HCT116 (cell line): ENCODE measurements at regions not wholly inside any gene's neighbourhood (a gene's known extent, or its start where the extent isn't known, plus 50 kb on each side); places are given as distances from the start of the nearest gene placed in this dataset.

Experiments used
- ATAC-seq: fragments of 200-7000 bp; cut with Tn5 transposase; 2 replicates; pipeline ENCODE4 v1.9.1; 2020; ENCODE audit warnings: mild to moderate bottlenecking, moderate library complexity
- BruUV-seq: library from RNA; stranded (reverse); fragments of 400-500 nt; replicated peaks from 2 replicates; lab custom pipeline; 2021; lab: Mats Ljungman, UMichigan
- CTCF ChIA-PET: fragments of 300-600 bp; sonication (Branson Sonifier 250); formaldehyde crosslinking; loops from one replicate; lab custom pipeline; 2021; ENCODE audit warnings: antibody characterized with exemption; lab: Charles Lee
- POLR2A ChIA-PET: fragments of 300-600, 350-600 bp; sonication (Branson Sonifier 250); formaldehyde crosslinking; loops from one replicate; lab custom pipeline; 2021; ENCODE audit warnings: antibody characterized with exemption; lab: Charles Lee
- RAD21 ChIA-PET, 2 experiments: fragments of 300-600 bp; sonication (Branson Sonifier 250); formaldehyde crosslinking; loops; one replicate each; lab custom pipeline; 2023; ENCODE audit warnings: low total read pairs in 2 of 2; ENCODE audit not compliant: uncharacterized antibody in 2 of 2, unreplicated experiment in 2 of 2, low non-redundant PET in 1 of 2; lab: Charles Lee
- DNase-seq: peaks from one replicate; pipeline ENCODE4 v3.0.0-alpha.2; 2010; ENCODE audit warnings: low read depth, low spot score
- H2AFZ ChIP-seq: fragments of 200-600 bp; shearing (Covaris generic), sonication (generic); 2 replicates; pipeline ENCODE4 v1.6.1; 2017; ENCODE audit warnings: low read depth, mixed run types, mixed read lengths, antibody characterized with exemption, low read length; ENCODE audit not compliant: poor library complexity, severe bottlenecking
- H3K27ac ChIP-seq: 2 replicates; pipeline ENCODE4 v1.5.1; 2012; ENCODE audit warnings: low read depth, low read length
- H3K27me3 ChIP-seq: fragments of 200-600 bp; sonication (generic); 2 replicates; pipeline ENCODE4 v1.6.1; 2016; ENCODE audit warnings: mixed run types, low read length, mixed read lengths; ENCODE audit not compliant: insufficient read depth
- H3K36me3 ChIP-seq, 2 experiments: fragments of 200-500 bp in 1 of 2; fragments of 200-600 bp in 1 of 2; sonication (Bioruptor generic) in 1 of 2; sonication (generic) in 1 of 2; 2 replicates each; pipeline versions ENCODE4 v1.5.1 to v1.6.1; 2014 to 2016; ENCODE audit warnings: low read length in 2 of 2, inconsistent platforms in 1 of 2, mixed read lengths in 1 of 2, mixed run types in 1 of 2; ENCODE audit not compliant: insufficient read depth in 2 of 2, control insufficient read depth in 1 of 2
- H3K4me1 ChIP-seq, 2 experiments: fragments of 200-600 bp in 1 of 2; sonication (generic) in 1 of 2; 2 replicates each; pipeline versions ENCODE4 v1.5.1 to v1.6.1; 2012 to 2017; ENCODE audit warnings: low read length in 2 of 2, inconsistent platforms in 1 of 2, mild to moderate bottlenecking in 1 of 2, mixed read lengths in 1 of 2, mixed run types in 1 of 2, moderate library complexity in 1 of 2; ENCODE audit not compliant: insufficient read depth in 2 of 2, control insufficient read depth in 1 of 2
- H3K4me2 ChIP-seq: fragments of 200-600 bp; sonication (generic); 2 replicates; pipeline ENCODE4 v1.6.1; 2017; ENCODE audit warnings: mixed run types, low read length, mixed read lengths
- H3K4me3 ChIP-seq, 2 experiments: fragments of 200-600 bp in 1 of 2; sonication (generic) in 1 of 2; replicated peaks in 1 of 2; 2 replicates each; pipeline ENCODE4 v1.5.1; 2011 to 2016; ENCODE audit warnings: low read length in 2 of 2, control low read depth in 1 of 2, low read depth in 1 of 2, mild to moderate bottlenecking in 1 of 2, mixed read lengths in 1 of 2, mixed run types in 1 of 2
- H3K79me2 ChIP-seq: fragments of 200-600 bp; sonication (generic); 2 replicates; pipeline ENCODE4 v1.6.1; 2017; ENCODE audit warnings: mild to moderate bottlenecking, mixed run types, low read length, moderate library complexity, mixed read lengths; ENCODE audit not compliant: insufficient read depth
- H3K9ac ChIP-seq: fragments of 200-600 bp; sonication (generic); 2 replicates; pipeline ENCODE4 v1.6.1; 2016; ENCODE audit warnings: low read length, mixed read lengths
- H3K9me2 ChIP-seq: fragments of 200-600 bp; sonication (generic), shearing (Covaris generic); 2 replicates; pipeline ENCODE4 v1.6.1; 2017; ENCODE audit warnings: mixed run types, mild to moderate bottlenecking, moderate library complexity; ENCODE audit not compliant: insufficient read depth
- H3K9me3 ChIP-seq, 2 experiments: fragments of 200-500 bp in 1 of 2; fragments of 200-600 bp in 1 of 2; sonication (Bioruptor generic) in 1 of 2; sonication (generic) in 1 of 2; 2 replicates each; pipeline ENCODE4 v1.6.1; 2014 to 2017; ENCODE audit warnings: low read length in 2 of 2, mixed read lengths in 2 of 2, inconsistent platforms in 1 of 2, low read depth in 1 of 2, mild to moderate bottlenecking in 1 of 2, mixed run types in 1 of 2, moderate library complexity in 1 of 2; ENCODE audit not compliant: control insufficient read depth in 1 of 2, insufficient read depth in 1 of 2
- H4K20me1 ChIP-seq: fragments of 200-600 bp; sonication (generic), shearing (Covaris generic); 2 replicates; pipeline ENCODE4 v1.6.1; 2017; ENCODE audit warnings: mixed run types, mild to moderate bottlenecking, moderate library complexity; ENCODE audit not compliant: insufficient read depth
- ATF3 ChIP-seq: IDR thresholded peaks from 2 replicates; pipeline ENCODE4 v1.6.1; 2012
- CBX3 ChIP-seq: IDR thresholded peaks from 2 replicates; pipeline ENCODE4 v1.6.1; 2012; ENCODE audit warnings: low read depth
- CTCF ChIP-seq, 3 experiments: fragments of 200-600 bp in 1 of 3; sonication (generic) in 1 of 3; IDR thresholded peaks in 2 of 3; conservative IDR thresholded peaks in 1 of 3; 2 replicates each; pipeline ENCODE4 v1.5.1; 2012 to 2017; ENCODE audit warnings: low read depth in 2 of 3, low read length in 2 of 3, antibody characterized with exemption in 1 of 3, borderline replicate concordance in 1 of 3, control low read depth in 1 of 3, mild to moderate bottlenecking in 1 of 3, mixed read lengths in 1 of 3, mixed run types in 1 of 3, moderate library complexity in 1 of 3; ENCODE audit not compliant: insufficient read depth in 1 of 3
- EGR1 ChIP-seq: IDR thresholded peaks from 2 replicates; pipeline ENCODE4 v1.6.1; 2012; ENCODE audit warnings: low read depth
- EZH2 ChIP-seq: fragments of 200-600 bp; sonication (generic); IDR thresholded peaks from 2 replicates; pipeline ENCODE4 v1.6.1; 2017; ENCODE audit warnings: antibody characterized with exemption, mixed run types
- EZH2phosphoT487 ChIP-seq: fragments of 200-600 bp; IDR thresholded peaks from 2 replicates; pipeline ENCODE4 v1.6.1; 2018; ENCODE audit warnings: antibody characterized with exemption, borderline replicate concordance
- FOSL1 ChIP-seq: IDR thresholded peaks from 2 replicates; pipeline ENCODE4 v1.6.1; 2012; ENCODE audit warnings: low read depth
- JUND ChIP-seq: IDR thresholded peaks from 2 replicates; pipeline ENCODE4 v1.6.1; 2012
- RAD21 ChIP-seq: IDR thresholded peaks from 2 replicates; pipeline ENCODE4 v1.6.1; 2012; ENCODE audit warnings: low read depth, mild to moderate bottlenecking
- SIN3A ChIP-seq: IDR thresholded peaks from 2 replicates; pipeline ENCODE4 v1.6.1; 2012; ENCODE audit warnings: low read depth
- SP1 ChIP-seq: IDR thresholded peaks from 2 replicates; pipeline ENCODE4 v1.6.1; 2012; ENCODE audit warnings: low read depth
- SRF ChIP-seq: IDR thresholded peaks from 2 replicates; pipeline ENCODE4 v1.6.1; 2012; ENCODE audit warnings: low read depth
- TCF7L2 ChIP-seq: IDR thresholded peaks from 2 replicates; pipeline ENCODE4 v1.7.0; 2011; ENCODE audit warnings: borderline replicate concordance, inconsistent platforms; ENCODE audit not compliant: insufficient read depth, insufficient read length; ENCODE audit errors: extremely low read depth
- ZFX ChIP-seq: fragments of 450-650 bp; IDR thresholded peaks from 2 replicates; pipeline ENCODE4 v1.6.1; 2017
- ZNF274 ChIP-seq: fragments of 200-500 bp; sonication (Bioruptor generic); IDR thresholded peaks from 2 replicates; pipeline ENCODE4 v1.6.1; 2014; ENCODE audit warnings: mild to moderate bottlenecking, low read depth, low read length, inconsistent platforms
- intact Hi-C: fragments of 100-400 bp; cut with micrococcal nuclease; formaldehyde crosslinking; loops from 2 replicates; pipeline ENCODE4 v1.10.0; 2022

- Histone ChIP-seq H4K20me1 (no peaks in the 10 kb centered on the region), H3K27me3 (no peaks in the 10 kb centered on the region), H3K4me3 (no peak overlapping the region), H3K9me2 (no peaks in the 10 kb centered on the region), H3K4me2 (no peak overlapping the region), H3K79me2 (no peaks in the 10 kb centered on the region), H3K4me1 (peaks cover 0 to 4% of the 10 kb centered on the region in 2 experiments; a peak in 1 of 4 replicates), H3K9ac (no peak overlapping the region), H2AFZ (no peak overlapping the region), H3K36me3 (no peaks in the 10 kb centered on the region), H3K27ac (no peak overlapping the region), H3K9me3 (no peaks in the 10 kb centered on the region)
- RAD21 ChIA-PET: interaction anchor here (0.5 to 0.8 kb wide), 2 partner anchors 424 to 1138 kb away, joined by 3 to 4 read pairs; no protein-coding TSS in a partner anchor
- peak; percentile 44 for DNase-seq
- BruUV-seq: no TSS peak
- CTCF ChIA-PET: interaction anchor here (0.7 to 2.5 kb wide), 5 partner anchors 434 to 1296 kb away, joined by 3 to 19 read pairs (median 3); partner anchors contain the start of gene TMTC2
- ATAC-seq: peak; percentile 75
- intact Hi-C loops: loop anchor here (1.0 to 5.0 kb wide), 3 partner anchors 819 to 1296 kb away; no protein-coding TSS in a partner anchor
- POLR2A ChIA-PET: no interaction called here
- TF ChIP-seq RAD21 (peak; percentile 83), CTCF (IDR thresholded peaks at IDR 0.05 in 2 of 3, conservative IDR thresholded peaks at IDR 0.05 in 1 of 3; ENCODE audit: borderline replicate concordance in 1 of 3, insufficient read depth in 1 of 3, low read depth in 2 of 3, low read length in 2 of 3) (peak; percentile 60 to 69 (median 62)), CBX3 (0 out of 2 replicates have a peak, but pooled peaks have one; percentile 24), SP1 (no peak)
These were observed 1089.1 kb downstream of the SLC6A15 start for GRCh38 chr12:83823386-83824045.

- Histone ChIP-seq H3K36me3 (no peaks in the 10 kb centered on the region), H3K9ac (no peak overlapping the region), H3K27ac (no peak overlapping the region), H3K4me3 (no peak overlapping the region), H2AFZ (no peak overlapping the region), H3K79me2 (no peaks in the 10 kb centered on the region), H3K4me2 (no peak overlapping the region), H3K9me3 (no peaks in the 10 kb centered on the region), H3K9me2 (no peaks in the 10 kb centered on the region), H3K27me3 (no peaks in the 10 kb centered on the region), H3K4me1 (peaks cover 0 to 4% of the 10 kb centered on the region in 2 experiments; a peak in 1 of 4 replicates), H4K20me1 (no peaks in the 10 kb centered on the region)
- intact Hi-C loops: loop anchor here (5.0 kb wide), 1 partner anchor 1295 kb away; no protein-coding TSS in a partner anchor
- RAD21 ChIA-PET: no interaction called here
- CTCF ChIA-PET: interaction anchor here (2.5 kb wide), 1 partner anchor 1136 kb away, joined by 19 read pairs; the partner anchor contains the start of gene TMTC2
- DNase-seq (no peak), ATAC-seq (no peak)
- POLR2A ChIA-PET: interaction anchor here (0.9 kb wide), 1 partner anchor 25 kb away, joined by 3 read pairs; no protein-coding TSS in a partner anchor
- BruUV-seq: no TSS peak
- TF ChIP-seq ATF3: no peak
- TF ChIP-seq EGR1: no peak
- no peak for TF ChIP-seq FOSL1
- TF ChIP-seq SRF: no peak
- no peak for TF ChIP-seq CTCF (IDR thresholded peaks at IDR 0.05 in 2 of 3, conservative IDR thresholded peaks at IDR 0.05 in 1 of 3; ENCODE audit: borderline replicate concordance in 1 of 3, insufficient read depth in 1 of 3, low read depth in 2 of 3, low read length in 2 of 3)
- TF ChIP-seq EZH2: no peak
- TF ChIP-seq SIN3A: no peak
- TF ChIP-seq EZH2phosphoT487: no peak
- no peak for TF ChIP-seq ZFX
- no peak for TF ChIP-seq ZNF274
- no peak for TF ChIP-seq JUND
- no peak for TF ChIP-seq TCF7L2
- no peak for TF ChIP-seq RAD21
These were observed 1090.6 kb downstream of the SLC6A15 start for GRCh38 chr12:83821967-83822366.
